GM19467 (cell line): ENCODE measurements at regions not wholly inside any gene's neighbourhood (a gene's known extent, or its start where the extent isn't known, plus 50 kb on each side); places are given as distances from the start of the nearest gene placed in this dataset.

Experiments used
- ATAC-seq: cut with Tn5 transposase; IDR thresholded peaks from one replicate; pipeline ENCODE4 v1.9.1; 2021; ENCODE audit warnings: mild to moderate bottlenecking, moderate library complexity; ENCODE audit not compliant: unreplicated experiment

DNA sequence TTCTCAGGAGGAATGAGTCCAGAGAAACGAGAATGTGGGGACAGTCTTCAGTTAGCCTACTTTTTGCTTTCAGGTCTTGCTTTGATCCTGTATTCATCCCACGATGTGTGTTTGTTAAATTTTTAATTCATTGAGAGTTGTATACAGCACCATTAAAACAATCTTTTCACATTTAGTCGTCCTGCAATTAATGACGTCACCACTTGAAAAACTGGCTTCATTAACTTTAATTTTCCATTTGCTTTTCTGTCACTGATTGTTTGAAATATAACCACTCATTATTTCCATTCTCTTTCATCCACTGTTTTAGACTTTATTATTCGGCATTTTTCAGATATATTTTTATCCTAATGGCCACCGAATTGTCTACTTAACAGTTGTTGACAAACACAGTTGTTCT lies 146.9 kb downstream of the TFEC start:
- no peak for ATAC-seq

DNA sequence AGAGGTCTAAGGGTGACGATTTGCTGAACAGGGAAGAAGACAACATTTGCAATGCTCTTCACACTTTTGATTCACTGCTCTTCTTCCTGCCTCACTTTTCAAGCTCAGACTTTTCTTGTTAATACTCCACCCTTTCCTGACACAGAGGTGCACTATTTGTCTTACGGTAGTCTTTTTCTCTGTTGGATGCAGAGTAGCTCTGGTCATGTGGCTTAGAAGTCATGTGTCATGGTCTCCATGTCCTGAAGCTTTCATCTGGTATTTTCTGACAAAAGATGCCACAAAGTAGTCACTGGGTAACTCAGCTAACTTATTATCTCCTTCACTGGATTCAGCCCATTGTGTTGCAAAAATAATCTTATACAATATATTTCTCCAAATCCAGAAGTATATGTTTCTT lies 149.1 kb downstream of the TFEC start:
- no peak for ATAC-seq

DNA sequence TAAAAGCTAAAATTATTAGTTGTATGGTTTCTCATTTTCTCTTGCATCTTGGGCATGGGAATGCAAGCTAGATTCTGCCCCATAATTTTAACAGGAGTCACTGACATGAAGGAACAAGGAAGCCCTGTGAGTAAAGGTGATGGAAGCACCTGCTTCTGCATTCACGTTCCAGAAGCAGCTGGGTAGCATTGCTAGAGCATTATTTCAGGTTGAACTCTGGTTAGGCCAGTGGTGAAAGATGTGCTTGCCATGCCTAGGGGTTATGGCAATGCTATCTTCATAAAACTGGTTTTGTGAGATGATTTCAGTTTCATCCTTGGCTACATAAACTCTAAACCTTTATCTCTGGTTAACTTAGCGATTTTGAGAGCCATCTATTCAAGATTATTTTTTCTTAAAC lies 151.4 kb downstream of the TFEC start:
- no peak for ATAC-seq

DNA sequence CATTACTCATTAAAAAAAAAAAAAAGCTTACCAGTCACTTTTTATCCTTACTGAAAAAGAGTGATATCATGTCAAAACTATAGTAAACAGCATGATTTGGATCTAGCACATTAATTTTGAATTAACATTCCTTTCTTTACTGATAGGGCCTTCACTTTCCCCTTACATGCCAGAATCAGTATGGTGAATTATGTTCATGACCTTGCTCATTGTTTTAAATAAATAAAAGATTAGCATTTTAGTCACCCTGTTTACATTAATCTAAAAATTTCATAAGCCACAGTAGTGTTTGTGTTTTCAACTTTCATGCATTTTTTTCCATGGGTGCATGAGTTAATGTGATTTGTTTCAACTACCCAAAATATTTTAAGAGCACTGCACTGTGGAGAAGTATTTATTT lies 160.8 kb downstream of the TFEC start:
- no peak for ATAC-seq

DNA sequence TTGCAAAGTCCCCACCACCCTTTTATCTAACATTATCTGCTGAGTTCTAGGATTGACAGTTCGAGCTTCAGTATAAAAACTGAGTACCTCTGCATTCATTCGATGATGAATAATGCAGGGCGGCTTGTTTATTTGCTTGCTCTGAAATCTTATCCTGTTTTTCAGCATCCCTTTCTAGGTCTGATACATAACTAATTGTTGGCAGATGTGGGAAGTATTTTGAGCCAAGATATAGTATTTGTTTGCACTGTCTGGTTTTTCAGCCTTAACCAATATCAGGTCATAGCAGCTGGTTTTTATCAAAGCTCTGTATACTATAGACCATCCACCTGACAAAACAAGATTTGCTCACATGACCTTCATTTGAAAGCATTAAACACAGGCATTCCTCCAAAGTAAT lies 161.4 kb downstream of the TFEC start:
- no peak for ATAC-seq

DNA sequence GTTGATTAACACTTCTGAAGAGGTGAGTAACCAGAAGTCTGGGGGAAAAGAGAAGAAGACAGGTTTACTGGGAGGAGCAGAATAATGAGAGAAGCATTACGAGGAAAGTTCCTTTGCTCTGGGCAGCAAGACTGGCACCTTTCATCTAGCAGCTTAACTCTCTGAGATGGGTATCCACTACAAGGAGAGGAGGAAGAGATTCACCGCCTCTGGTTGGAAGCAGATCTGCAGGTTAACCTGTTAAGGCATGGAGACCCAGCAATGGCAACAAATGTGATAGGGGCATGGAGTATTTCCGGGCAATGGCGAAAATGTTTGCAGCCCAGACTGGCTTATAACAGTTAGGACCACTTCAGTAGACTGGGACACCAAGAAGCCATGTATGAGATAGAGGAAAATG lies 162.2 kb downstream of the TFEC start:
- ATAC-seq = no peak

DNA sequence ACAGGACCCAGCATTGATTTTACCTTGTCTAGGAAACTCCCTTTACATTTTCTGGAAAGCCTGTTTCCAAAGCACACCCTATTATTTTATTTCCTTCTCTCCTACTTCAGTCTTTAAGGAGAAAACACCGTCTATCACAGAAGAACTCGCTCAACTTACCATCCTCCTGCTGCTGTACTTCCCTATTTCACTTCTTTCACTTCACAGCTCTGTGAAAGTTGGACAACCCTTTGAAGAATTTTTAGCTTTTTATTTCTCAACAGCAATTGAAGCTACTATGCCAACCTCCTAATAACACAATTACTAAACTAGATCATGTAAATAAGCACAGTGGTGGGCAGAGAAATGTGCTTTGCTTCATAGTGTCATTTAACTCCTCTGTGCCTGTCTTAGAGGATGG lies 166.5 kb downstream of the TFEC start:
- no peak for ATAC-seq

DNA sequence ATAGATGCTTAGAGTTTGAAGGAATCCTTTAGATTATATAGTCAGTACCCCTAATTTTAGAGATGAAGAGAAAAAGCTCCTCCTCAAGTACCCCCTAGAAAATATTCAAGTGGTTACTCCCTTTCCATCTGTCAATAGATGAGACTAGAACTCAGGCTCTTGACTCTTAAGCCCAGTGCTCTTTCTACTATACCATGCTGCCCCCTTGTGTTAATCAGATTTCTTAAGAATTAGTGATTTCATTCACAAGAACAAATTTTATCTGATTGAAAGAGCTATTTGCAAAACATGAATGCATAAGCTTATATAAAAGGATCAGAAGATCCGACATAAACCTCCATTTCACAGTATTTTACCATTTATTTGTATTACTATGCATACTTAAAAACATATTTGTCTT lies 179.3 kb downstream of the TFEC start:
- ATAC-seq = no peak

DNA sequence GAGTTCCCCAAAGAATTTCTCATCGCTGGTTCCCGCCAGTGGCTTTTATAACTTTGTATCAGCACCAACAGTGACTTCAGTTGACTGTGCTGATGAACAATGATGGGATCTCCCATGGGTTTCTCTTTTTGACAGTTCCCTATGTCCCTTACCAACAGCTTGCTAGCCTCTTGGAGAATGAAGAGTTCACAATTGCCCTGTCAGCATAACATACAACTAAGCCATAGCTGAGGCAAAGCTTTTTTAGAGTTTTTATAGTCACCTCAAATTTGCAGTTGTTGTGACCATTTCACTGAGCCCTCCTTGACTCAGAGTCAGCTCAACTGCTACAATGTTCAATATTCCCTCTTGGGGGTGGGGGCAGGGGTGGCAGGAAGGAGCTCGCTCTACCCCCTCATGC lies 179.8 kb downstream of the TFEC start:
- no peak for ATAC-seq

DNA sequence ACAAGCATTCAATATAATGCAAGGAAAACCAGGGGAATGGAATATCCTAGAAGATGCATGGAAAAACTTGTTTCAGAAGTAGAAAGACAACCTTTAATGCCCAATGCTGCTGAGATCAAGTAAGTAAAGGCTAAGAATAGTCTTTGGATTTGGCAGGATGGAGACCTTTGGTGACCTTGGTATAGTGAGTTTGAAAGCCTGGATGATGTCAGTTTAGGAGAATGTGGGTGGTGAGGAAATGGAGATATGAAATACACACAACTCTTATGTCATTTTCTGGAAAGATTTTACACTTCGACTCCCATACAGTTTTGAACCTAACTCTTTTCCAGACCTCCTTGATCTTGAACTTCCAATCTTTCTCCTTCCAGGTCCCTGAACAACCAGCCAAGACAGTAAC lies 185.7 kb downstream of the TFEC start:
- no peak for ATAC-seq

DNA sequence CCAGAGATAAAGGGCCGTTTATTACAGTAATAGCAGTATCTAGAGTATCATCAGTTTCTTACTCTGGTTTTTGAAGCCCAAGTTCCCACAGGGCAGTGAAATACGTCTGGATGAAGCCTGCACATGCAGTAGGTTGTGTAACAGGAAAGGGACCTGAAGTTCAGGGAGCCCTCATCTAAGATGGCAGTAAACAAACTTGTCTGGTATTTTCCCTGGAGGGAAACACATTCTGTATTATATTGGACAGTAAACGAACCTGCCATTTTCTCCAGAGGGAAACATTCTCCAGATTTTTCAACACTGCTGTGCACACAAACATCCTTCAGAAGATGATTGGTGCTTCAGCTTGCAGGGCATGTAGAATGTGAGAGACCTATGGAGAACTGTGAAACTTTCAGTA lies 189.9 kb downstream of the TFEC start:
- no peak for ATAC-seq

DNA sequence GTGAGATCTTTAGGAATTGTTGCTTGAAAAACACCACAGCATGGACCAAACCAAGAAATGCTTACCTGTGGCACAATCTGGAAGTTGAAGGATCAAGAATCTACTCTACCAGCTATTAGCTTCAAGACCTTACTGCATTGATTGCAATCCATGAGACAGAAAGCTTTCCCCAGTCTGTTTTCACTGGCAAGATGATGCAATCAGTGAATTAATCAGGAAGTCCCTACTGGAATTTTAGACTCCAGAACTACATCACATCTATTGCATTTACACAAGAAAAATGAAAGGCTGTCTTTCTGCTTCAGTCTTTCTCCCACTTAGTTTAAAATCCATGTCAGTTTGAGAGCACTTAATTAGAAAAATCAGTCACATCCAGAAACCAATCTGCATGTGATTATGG lies 191.7 kb downstream of the TFEC start:
- ATAC-seq = no peak

DNA sequence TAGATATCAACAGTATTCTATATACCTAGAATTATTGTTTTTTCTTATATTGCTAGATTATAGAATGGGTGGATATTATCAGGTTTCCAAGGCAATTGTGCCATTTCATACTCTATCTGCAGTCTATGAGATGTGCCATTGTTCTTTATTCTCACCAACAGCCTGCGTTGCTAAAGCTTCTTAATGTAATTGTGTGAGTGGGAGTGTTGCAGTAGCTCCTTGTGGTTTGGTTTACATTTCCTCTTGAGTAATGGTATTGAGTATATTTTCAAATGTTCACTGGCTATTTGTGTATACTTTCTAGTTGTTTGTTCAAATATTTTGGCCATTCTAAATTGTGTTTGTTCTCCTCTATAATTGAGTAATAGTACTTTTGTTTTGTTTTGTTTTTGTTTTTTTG lies 199.2 kb downstream of the TFEC start:
- no peak for ATAC-seq

DNA sequence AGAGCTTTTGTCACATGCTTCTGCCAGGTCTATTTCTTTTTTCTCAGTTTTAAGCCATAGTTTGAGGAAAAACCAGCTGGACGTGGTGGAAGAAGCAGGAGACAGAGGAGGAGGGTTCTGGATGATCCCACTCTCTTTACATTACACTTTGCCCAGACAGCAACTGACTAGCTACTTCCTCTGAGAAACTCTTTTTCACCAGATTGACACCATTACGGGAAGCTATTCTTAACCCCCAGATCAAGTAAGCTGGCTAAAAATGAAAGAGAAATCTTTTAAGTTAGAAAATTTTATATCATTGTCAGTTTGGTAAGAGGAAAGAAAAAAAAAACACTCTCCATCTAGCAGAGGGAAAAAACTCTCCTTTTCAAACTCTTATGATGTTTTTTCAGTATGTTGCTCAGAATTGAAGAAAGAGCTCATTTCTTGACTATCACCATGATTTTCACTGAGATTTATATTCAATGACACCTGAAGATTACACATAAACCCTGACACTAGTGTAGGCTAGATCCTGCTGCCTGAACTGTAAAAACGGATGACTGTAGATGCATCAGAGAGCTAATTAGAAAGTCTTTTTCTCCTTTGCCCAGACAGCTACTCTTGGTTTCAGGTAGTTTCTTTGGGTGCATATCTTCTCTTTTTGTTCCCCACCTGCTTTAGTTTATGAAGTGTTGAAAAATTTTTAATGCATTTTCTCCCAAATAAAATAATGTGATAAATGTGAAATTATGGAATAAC lies 203.1 kb downstream of the TFEC start:
- ATAC-seq = no peak

DNA sequence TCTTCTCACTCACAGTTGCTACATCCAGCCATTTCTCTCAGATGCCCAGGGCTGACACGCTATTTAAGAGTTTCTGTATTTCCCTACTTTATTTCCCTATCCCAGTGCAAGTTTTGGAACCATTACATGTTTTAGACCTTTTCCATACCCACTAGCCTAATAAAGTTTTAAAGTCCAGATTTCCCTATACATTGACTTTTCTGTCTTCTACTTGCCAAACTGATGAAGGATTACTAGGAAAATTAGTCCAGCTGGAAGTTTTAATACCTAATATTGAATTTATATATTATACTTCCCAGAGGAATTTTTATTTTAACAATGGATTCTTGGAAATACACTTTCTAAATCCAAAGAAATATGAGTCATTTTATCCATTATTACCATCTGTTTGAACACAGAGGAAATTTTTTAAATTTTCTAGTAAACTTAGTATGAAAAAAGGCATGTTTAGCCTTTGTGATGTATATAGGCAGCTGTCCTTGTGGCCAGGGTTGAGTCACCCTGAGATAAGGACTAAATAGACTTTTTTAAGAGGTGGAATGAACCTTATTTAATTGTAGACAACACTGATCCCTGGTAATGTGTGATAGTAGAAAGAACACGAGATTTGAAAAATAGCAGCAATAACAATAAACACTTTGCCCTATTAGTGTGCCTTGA lies 205.0 kb downstream of the TFEC start:
- ATAC-seq = no peak

DNA sequence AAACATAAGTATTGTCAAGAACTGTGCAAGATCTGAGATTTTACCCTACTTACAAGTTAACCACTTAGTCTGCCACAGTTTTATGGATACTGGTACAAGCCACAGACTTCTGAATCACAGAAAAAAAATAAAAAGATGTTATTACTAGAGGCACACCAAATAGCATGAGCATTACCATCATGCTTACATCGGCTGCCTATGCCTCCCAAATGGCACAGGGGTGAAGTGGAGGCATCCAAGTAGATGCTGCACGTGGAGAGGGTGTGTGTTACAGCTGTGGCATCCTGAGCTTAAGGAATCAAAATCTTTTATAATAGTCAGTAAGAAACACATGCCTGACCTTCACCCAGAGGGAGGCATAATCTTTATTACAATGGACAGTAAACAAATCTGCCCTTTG lies 207.8 kb downstream of the TFEC start:
- no peak for ATAC-seq

DNA sequence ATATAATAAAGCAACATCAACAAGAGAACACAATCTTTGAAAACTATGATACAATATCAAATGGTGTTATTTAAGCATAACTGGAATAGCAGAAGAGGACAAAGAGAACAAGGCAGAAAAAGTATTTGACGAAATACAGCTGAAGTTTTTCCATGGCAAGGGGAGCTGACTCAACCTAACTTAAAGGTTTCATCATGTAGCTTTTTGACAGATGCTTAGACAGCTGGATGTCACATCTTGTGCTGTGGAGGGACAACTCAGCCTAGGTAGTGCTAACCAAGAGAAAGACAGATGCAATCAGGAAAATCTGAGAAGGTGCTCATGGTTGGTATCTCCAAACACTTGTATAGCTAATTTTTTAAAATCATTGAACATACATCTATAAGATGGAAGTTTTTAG lies 208.2 kb downstream of the TFEC start:
- ATAC-seq = no peak

DNA sequence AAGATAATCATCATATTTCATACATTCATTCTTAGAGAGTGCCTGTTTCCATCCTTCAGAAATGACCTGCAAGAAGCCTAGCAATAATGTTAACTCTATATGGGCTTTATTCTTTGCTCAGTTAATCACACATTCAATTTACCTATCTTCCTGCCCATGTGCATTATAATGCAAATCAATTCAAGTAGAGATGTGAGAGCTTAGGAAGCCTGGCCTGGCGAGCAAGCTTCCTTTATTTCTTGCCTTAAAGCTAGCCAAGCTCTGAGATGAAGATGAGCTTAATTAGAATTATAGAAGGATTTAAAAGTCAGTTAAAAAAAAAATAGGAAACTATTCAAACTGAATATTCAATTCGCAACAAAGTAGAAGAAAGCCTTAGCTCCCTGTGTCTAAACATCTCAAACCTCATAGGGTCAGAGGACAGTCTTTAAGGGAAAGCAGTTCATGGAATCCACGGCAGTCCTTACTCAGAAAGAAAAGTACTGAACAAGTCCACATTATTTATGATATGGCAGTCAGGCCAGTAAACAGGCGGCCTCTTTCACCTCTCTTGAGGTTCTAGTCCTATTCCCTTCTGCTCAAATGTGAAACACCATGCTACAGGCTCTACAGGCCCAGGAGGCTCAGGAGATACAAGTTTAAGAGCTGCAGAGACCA lies 214.1 kb downstream of the TFEC start:
- no peak for ATAC-seq

DNA sequence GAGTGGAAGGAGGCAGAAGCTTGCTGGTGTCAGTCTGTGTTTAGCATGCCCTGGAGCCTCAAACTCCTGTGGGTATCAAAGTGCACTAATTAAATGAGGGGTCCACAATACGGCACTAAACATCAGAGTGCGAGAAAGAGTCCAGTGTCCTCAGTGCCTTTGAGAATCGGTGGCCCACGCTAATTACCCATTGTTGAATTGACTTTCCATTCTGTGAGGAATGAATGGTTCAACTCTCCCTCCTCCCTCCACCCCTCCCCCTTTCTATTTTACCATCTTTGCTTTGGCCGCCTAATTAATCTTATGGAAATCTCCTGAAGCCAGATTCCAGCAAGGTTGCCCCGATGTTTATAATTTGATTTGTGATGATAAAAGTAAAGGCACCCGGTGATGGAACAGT lies 217.8 kb downstream of the TFEC start:
- no peak for ATAC-seq

DNA sequence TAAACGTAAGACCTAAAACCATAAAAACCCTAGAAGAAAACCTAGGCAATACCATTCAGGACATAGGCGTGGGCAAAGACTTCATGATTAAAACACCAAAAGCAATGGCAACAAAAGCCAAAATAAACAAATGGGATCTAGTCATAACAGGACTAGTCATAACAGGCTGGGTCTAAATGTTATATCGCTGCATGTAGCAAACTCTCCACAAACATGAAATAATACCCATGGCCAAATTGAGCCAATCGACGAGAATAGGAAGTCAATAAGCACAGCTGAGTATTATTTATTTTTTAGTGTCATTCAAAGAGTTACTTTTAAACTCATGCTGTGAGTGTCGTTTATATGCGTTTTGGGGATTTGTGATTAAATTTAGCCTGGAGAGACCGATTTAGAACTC lies 225.1 kb downstream of the TFEC start:
- ATAC-seq = no peak

DNA sequence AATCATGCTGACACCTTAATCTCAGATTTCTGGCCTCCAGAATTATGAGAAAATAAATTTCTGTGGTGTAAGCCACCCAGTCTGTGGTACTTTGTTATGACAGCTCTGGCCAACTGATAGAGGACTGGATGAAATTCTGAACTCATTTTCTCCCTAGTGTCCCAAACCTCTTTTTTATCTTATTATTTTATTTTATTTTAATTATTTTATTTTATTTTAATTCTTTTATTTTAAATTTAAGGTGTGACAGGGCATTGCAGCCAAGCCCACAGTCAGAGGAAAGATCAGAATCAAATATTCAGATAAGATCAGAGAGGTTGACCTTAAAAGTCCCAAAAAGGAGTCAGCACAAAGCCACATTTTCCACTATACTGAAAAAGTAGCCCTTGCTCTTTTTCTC lies 228.1 kb downstream of the TFEC start:
- no peak for ATAC-seq

DNA sequence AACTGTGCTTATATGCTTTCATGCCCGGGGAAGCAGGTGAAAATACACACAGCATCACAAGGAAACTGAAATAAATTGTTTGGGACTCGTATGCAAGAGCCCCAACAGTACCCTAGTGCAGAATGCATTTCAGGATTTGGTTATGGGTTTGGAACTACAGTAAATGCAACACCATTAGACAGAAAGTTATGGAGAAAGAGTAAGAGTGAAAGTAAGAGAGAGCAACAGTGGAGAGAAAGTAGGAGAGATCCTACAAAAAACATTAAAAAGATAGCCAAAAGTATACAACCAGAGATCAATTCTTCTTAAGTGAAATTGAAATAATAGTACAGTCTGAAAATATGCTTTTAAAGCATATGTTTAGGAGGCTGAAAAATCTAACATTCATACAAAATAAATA lies 231.1 kb downstream of the TFEC start:
- ATAC-seq = no peak
